ENCODE measurements at regions not wholly inside any gene's neighbourhood (a gene's known extent, or its start where the extent isn't known, plus 50 kb on each side); places are given as distances from the start of the nearest gene placed in this dataset.

DNA sequence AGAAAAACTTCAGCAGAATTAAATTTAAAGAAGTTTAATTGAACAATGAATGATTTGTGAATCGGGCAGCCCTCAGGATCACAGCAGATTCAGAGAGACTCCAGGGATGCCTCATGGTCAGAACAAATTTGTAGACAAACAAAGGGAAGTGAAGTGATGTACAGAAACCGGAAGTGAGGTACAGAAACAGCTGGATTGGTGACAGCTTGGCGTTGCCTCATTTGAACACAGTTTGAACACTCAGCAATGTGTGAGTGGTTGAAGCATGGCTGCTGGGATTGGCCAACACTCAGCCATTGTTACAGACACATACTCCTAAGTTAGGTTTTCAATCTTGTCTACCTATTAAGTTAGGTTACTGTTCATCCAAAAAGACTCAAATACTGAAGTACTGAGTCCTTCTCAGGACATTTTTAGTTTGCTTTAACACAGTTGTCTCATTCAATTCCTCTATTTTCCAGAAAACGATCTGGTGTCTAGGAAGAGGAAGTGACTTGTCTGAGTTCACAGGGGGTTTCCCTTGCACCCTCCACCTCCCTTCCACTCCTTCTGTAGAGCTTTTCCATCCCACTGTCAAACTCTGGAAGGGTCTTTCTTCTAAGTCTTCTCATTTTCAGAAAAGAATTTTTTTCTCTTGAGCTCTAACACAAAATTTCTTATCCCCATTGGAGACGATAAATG lies 137.9 kb downstream of the SLC4A3 start:
- FAIRE-seq (no peak), DNase-seq (ENCODE audit: extremely low spot score, insufficient read length, low read depth) (no peak)

DNA sequence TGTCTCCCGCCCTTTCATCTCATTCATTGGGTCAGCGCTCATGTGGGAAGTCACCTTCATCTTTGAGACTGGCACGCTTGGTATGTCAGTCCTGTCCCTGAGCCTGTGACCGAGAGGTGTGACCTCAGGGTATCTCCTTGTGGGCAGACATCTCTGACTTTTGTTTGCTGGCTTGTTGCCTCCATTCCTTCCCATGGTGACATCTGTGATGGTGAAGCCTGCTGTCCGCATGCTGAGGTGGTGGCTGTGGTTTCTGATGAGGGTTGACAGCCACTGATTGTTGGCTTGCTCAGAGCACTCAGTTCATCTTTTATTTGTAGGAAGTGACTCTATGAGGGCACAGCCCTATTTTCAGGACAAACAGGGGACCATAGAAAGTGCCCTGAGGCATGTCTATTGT lies 139.2 kb downstream of the SLC4A3 start:
- FAIRE-seq, result no peak

DNA sequence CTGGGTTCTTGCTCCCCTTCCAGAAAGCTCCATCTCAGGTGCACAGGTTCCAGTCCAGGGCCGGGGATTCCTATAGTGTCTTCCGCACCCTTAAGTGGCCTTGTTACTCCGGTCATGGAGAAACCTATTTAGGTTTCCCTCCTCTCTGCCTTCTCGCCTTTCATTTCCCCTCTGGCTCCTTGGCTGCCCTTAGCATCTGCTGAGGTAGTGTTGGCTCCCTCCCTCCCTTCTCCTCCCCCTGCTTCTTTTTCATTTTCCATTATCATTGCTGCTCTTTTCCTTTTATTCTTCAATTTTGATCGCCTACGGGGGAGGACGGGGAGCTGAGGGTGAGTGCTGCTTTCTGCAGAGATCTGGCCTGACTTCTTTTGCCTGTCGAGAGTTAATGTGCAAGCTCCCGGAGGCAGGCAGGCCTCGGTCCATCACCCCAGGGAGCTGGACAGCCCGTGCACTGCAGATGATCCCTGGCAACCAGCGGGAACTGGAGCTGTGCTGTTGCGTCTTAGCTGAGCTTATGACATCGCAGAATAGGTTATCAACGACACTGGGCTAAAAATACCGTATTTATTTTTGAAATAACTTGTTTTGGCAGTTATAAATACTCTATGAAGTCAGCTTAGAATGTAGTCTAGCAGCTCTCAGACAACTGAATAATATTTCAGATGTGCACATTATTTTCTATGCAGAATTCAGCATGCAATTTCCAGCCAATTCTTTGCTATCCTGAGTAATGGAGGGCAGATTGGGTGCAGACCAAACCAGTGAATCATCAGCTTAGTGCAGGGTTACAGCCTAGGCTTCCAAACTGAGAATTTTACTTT lies 141.9 kb downstream of the SLC4A3 start:
- FAIRE-seq (no peak), DNase-seq (ENCODE audit: extremely low spot score, insufficient read length, low read depth) (no peak)

More for the DNA sequence above, 139.2 kb downstream of the SLC4A3 start:
- no peak for DNase-seq (ENCODE audit: extremely low spot score, insufficient read length, low read depth)

GRCh38 chr2:219772103-219772635 lies 144.7 kb downstream of the SLC4A3 start:
- FAIRE-seq (no peak), DNase-seq (ENCODE audit: extremely low spot score, insufficient read length, low read depth) (no peak)

GRCh38 chr2:219772697-219773096 lies 145.3 kb downstream of the SLC4A3 start:
- no peak for DNase-seq (ENCODE audit: extremely low spot score, insufficient read length, low read depth)
- no peak for FAIRE-seq

DNA sequence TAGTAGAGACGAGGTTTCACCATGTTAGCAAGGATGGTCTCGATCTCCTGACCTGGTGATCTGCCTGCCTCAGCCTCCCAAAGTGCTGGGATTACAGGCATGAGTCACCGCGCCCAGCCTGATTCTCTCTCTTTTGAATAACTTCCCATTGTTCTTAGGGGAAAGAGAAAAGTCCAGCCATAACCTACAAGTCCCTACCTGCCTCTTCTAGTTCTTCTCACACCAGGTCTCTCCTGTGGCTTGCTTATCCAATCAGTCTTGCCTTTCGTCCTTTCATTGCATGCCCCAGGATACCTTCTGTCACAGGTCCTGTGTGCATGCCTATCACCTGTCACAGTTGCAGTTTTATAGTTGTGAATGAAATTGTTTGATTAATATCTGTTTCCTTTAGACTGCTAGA lies 148.1 kb downstream of the SLC4A3 start:
- FAIRE-seq, result no peak
- DNase-seq (ENCODE audit: extremely low spot score, insufficient read length, low read depth), result no peak

- FAIRE-seq (no peak), DNase-seq (ENCODE audit: extremely low spot score, insufficient read length, low read depth) (no peak)
Measured at GRCh38 chr2:219777388-219777787, 150.0 kb downstream of the SLC4A3 start.

GRCh38 chr2:219778189-219778588 lies 150.8 kb downstream of the SLC4A3 start:
- FAIRE-seq, result no peak
- no peak for DNase-seq (ENCODE audit: extremely low spot score, insufficient read length, low read depth)

DNA sequence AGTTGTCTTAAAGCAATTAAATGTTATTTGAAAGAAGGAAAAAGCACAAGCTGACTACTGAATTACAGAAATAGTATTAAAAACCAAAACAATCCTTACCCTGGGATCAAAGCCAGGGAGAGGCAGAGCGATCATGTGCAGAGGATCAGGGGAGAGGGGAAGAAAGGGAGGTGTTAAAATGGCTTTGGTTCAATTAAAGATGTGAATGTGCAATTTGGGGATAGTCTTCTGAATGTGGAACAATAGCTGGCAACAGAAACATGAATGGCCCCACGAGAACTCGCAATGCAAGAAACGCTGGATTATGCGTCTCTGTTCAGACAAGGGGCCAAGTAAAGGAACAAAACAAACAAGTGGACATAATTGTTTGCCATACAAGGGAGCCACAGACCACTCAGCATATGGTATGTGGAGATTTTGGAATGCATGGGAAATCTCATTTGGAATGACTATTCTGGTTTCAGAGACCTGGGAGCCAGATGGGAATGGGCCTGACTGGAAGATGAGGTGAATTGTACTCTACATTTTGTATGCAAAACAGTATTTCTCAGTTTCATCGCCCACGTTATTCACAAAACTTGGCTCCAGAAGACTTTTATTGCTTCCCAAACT lies 155.4 kb downstream of the SLC4A3 start:
- FAIRE-seq, result no peak
- DNase-seq (ENCODE audit: extremely low spot score, insufficient read length, low read depth), result no peak

- DNase-seq (ENCODE audit: extremely low spot score, insufficient read length, low read depth) (no peak), FAIRE-seq (no peak)
Measured at GRCh38 chr2:219783359-219783975, 156.0 kb downstream of the SLC4A3 start.

- FAIRE-seq (no peak), DNase-seq (ENCODE audit: extremely low spot score, insufficient read length, low read depth) (no peak)
Measured at GRCh38 chr2:219784178-219784577, 156.7 kb downstream of the SLC4A3 start.

GRCh38 chr2:219789476-219789875 lies 162.0 kb downstream of the SLC4A3 start:
- DNase-seq (ENCODE audit: extremely low spot score, insufficient read length, low read depth), result no peak
- no peak for FAIRE-seq

DNA sequence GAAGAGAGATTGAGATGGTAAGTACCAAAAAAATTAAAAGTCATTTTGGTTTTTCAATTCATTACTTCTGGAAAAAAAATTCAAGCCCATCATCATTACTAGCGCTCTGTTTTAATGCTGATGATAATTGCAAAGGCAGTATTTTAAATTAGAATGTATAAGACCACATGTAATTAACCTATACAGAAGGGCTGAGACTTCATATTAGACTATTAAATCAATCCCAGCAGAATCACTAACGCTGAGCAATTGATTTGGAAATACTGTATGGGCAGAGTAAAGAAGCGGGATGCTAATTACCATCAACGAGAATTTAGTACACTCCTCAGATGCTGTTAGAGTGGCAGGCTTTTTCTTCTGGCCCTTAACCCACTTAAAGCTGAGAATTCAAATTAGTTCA lies 165.0 kb downstream of the SLC4A3 start:
- FAIRE-seq (no peak), DNase-seq (ENCODE audit: extremely low spot score, insufficient read length, low read depth) (no peak)

GRCh38 chr2:219798430-219798829 lies 171.0 kb downstream of the SLC4A3 start:
- DNase-seq (ENCODE audit: extremely low spot score, insufficient read length, low read depth) (no peak), FAIRE-seq (no peak)

DNA sequence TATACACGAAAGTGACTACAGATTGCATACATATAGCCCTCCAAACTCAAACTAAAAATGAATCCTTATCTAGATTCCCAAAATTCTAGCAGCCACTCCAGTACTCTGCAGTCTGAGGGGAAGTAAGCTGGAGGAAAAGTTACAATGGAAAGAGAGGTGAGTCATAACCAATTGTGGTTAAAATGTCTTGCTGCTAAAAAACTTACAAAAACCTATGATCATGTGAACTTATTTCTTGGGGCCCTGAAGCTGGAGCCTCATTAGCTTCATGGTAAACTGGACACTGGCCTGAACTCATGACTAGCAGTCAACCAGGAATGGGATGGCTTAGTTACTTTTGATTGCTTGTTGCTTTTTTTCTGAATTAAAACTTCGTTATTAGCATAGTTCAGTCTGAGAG lies 175.9 kb downstream of the SLC4A3 start:
- FAIRE-seq, result no peak
- no peak for DNase-seq (ENCODE audit: extremely low spot score, insufficient read length, low read depth)

DNA sequence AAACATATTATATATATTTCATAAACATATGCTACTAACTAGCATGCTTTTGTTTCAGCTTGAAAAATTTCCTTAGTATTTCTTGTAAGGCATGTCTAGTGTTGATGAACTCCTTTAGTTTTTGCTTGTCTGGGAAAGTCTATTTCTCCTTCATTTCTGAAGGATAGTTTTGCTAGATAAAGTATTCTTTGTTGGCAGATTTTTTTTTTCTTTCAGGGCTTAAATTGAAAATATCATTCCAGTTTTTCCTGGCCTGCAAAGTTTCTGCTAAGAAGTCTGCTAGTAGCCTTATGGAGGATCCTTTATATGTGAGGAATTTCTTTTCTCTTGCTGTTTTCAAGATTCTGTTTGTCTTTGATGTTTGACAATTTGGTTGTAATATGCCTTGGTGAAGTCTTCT lies 183.5 kb downstream of the SLC4A3 start:
- no peak for FAIRE-seq
- DNase-seq (ENCODE audit: extremely low spot score, insufficient read length, low read depth), result no peak

GRCh38 chr2:219812672-219813071 lies 185.2 kb downstream of the SLC4A3 start:
- no peak for FAIRE-seq
- DNase-seq (ENCODE audit: extremely low spot score, insufficient read length, low read depth), result no peak

GRCh38 chr2:219820767-219821166 lies 193.3 kb downstream of the SLC4A3 start:
- no peak for FAIRE-seq

GRCh38 chr2:219823574-219823973 lies 196.1 kb downstream of the SLC4A3 start:
- no peak for DNase-seq (ENCODE audit: extremely low spot score, insufficient read length, low read depth)
- FAIRE-seq, result no peak

More at GRCh38 chr2:219820767-219821166, 193.3 kb downstream of the SLC4A3 start:
- DNase-seq (ENCODE audit: extremely low spot score, insufficient read length, low read depth), result no peak

DNA sequence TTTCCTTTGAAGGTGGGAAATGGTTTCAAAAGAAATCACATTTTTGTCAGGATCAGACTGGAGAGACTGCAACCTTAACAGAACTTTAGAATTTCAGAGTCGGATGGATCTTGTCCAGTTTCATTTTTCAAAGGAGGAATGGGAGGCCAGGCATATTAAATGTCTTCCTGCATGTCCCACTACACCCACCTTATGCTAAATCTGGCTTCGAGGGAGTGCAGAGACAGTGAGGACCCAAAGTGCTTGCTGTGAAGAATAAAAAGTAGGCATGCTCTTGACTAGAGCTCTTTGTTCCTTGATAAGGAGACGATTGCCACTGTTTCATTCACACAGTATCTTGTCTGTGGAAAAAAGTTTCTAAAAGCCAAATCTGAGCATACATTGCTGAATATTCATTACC lies 197.6 kb downstream of the SLC4A3 start:
- DNase-seq (ENCODE audit: extremely low spot score, insufficient read length, low read depth) (no peak), FAIRE-seq (no peak)
